HEK293T (cell line): ENCODE measurements at regions not wholly inside any gene's neighbourhood (a gene's known extent, or its start where the extent isn't known, plus 50 kb on each side); places are given as distances from the start of the nearest gene placed in this dataset.

Experiments used
- CTCF ChIA-PET: fragments of 350-600 bp; formaldehyde crosslinking; extraction: SDS; loops from one replicate; lab custom pipeline; 2021; ENCODE audit warnings: antibody characterized with exemption, inconsistent platforms; lab: Yijun Ruan, JAX
- POLR2A ChIA-PET: fragments of 350-600 bp; formaldehyde crosslinking; extraction: SDS; loops from one replicate; lab custom pipeline; 2020; ENCODE audit warnings: antibody characterized with exemption, inconsistent platforms; lab: Yijun Ruan, JAX
- DNase-seq: peaks from one replicate; pipeline ENCODE4 v3.0.0; 2012; ENCODE audit warnings: mixed read lengths; ENCODE audit errors: extremely low spot score
- ARNT ChIP-seq: fragments of 450-650 bp; IDR thresholded peaks from 2 replicates; pipeline ENCODE4 v1.6.1; 2017; ENCODE audit warnings: mild to moderate bottlenecking
- BHLHE40 ChIP-seq: fragments of 450-650 bp; IDR thresholded peaks from 2 replicates; pipeline ENCODE4 v1.6.1; 2016; ENCODE audit warnings: mild to moderate bottlenecking, moderate library complexity, borderline replicate concordance
- CTBP1 ChIP-seq: fragments of 450-650 bp; IDR thresholded peaks from 2 replicates; pipeline ENCODE4 v1.6.1; 2016; ENCODE audit warnings: borderline replicate concordance
- ELF4 ChIP-seq: fragments of 450-650 bp; IDR thresholded peaks from 2 replicates; pipeline ENCODE4 v1.6.1; 2017; ENCODE audit warnings: antibody characterized with exemption
- FOXA1 ChIP-seq: fragments of 450-650 bp; IDR thresholded peaks from 2 replicates; pipeline ENCODE4 v1.6.1; 2016; ENCODE audit warnings: mild to moderate bottlenecking
- FOXK2 ChIP-seq: fragments of 450-650 bp; IDR thresholded peaks from 2 replicates; pipeline ENCODE4 v1.6.1; 2016; ENCODE audit warnings: mild to moderate bottlenecking
- FOXM1 ChIP-seq: fragments of 450-650 bp; IDR thresholded peaks from 2 replicates; pipeline ENCODE4 v1.6.1; 2017; ENCODE audit warnings: mild to moderate bottlenecking, borderline replicate concordance
- HDGF ChIP-seq: fragments of 450-650 bp; IDR thresholded peaks from 2 replicates; pipeline ENCODE4 v1.6.1; 2017; ENCODE audit warnings: antibody characterized with exemption, borderline replicate concordance
- L3MBTL2 ChIP-seq: fragments of 450-650 bp; conservative IDR thresholded peaks from 2 replicates; pipeline ENCODE4 v1.6.1; 2016; ENCODE audit warnings: mild to moderate bottlenecking
- LEF1 ChIP-seq: fragments of 450-650 bp; IDR thresholded peaks from 2 replicates; pipeline ENCODE4 v1.6.1; 2017; ENCODE audit warnings: mild to moderate bottlenecking, borderline replicate concordance
- NFRKB ChIP-seq: fragments of 450-650 bp; IDR thresholded peaks from 2 replicates; pipeline ENCODE4 v1.6.1; 2016; ENCODE audit warnings: mild to moderate bottlenecking, moderate library complexity
- SP1 ChIP-seq: fragments of 450-650 bp; IDR thresholded peaks from 2 replicates; pipeline ENCODE4 v1.6.1; 2017
- SUZ12 ChIP-seq: fragments of 450-650 bp; IDR thresholded peaks from 2 replicates; pipeline ENCODE4 v1.6.1; 2016; ENCODE audit warnings: mild to moderate bottlenecking
- TARDBP ChIP-seq: fragments of 450-650 bp; IDR thresholded peaks from 2 replicates; pipeline ENCODE4 v1.6.1; 2016
- ZNF384 ChIP-seq: fragments of 450-650 bp; IDR thresholded peaks from 2 replicates; pipeline ENCODE4 v1.6.1; 2016
- TF ChIP-seq, protein P1 (sequence below): fragments of 450-650 bp; IDR thresholded peaks from 2 replicates; pipeline ENCODE4 v1.6.1; 2016

DNA sequence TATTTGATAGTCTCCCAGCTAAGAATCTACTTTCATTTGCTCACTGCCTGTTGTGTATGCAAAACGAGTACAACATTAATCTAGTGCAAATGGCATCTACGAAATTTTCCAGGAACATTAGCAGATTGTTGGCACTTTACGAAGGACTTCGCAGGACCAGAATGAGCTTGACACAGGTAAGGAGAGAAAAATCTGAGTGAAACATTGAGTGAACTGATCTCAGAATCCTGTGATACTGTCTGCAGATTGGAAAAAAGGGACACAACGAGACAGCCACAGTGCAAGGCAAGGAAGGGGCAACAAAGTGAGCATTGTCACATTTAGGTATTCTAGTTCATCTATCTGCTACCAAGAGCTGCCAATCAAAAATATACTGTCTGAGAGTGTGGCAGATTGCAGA is 350.5 kb downstream of the ZNF608 start:
- ChIA-PET CTCF (no interaction called here), POLR2A (no interaction called here)
- DNase-seq = no peak
- TF ChIP-seq ARNT = no peak
- TF ChIP-seq HDGF = no peak
- TF ChIP-seq CTBP1 = no peak
- no peak for TF ChIP-seq TARDBP
- TF ChIP-seq, protein P1, sequence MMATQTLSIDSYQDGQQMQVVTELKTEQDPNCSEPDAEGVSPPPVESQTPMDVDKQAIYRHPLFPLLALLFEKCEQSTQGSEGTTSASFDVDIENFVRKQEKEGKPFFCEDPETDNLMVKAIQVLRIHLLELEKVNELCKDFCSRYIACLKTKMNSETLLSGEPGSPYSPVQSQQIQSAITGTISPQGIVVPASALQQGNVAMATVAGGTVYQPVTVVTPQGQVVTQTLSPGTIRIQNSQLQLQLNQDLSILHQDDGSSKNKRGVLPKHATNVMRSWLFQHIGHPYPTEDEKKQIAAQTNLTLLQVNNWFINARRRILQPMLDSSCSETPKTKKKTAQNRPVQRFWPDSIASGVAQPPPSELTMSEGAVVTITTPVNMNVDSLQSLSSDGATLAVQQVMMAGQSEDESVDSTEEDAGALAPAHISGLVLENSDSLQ = no peak; the same call in 1 of the 2 replicates
- no peak for TF ChIP-seq SP1
- no peak for TF ChIP-seq ZNF384
- no peak for TF ChIP-seq NFRKB

DNA sequence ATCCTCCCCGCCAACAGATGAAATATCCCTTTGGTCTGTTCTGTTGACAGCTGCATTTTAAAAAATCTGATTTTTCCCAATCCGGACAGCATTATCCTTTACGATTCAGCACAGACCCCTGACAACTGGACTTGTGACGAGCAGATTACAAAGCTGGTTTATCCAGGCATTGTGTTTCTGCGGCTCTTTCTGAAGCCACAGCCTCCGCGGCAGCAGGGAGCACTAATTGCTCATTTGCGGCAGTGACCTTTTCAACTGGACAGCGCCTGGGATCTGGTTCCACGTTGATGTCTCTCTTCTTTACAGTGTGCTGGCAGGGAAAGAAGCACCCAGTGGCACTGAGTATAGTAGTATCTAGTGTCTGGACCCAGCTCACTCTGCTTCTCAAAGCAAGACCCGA is 351.2 kb downstream of the ZNF608 start:
- DNase-seq = no peak
- CTCF ChIA-PET = no interaction called here
- no peak for TF ChIP-seq SP1
- no peak for TF ChIP-seq ZNF384
- TF ChIP-seq TARDBP = no peak
- TF ChIP-seq SUZ12 = no peak
- no peak for TF ChIP-seq ELF4
- TF ChIP-seq, protein P1 = no peak
- no peak for TF ChIP-seq FOXK2
- no peak for TF ChIP-seq FOXA1
- no peak for TF ChIP-seq LEF1
- TF ChIP-seq FOXM1 = no peak
- no peak for TF ChIP-seq HDGF
- no peak for TF ChIP-seq BHLHE40
- no peak for TF ChIP-seq L3MBTL2
- no peak for TF ChIP-seq CTBP1
- POLR2A ChIA-PET = no interaction called here

- TF ChIP-seq CTBP1 = no peak
- no peak for TF ChIP-seq SUZ12
- no peak for TF ChIP-seq NFRKB
- no peak for TF ChIP-seq L3MBTL2
- TF ChIP-seq FOXK2 = no peak
- no peak for TF ChIP-seq LEF1
- ChIA-PET POLR2A (no interaction called here), CTCF (no interaction called here)
- no peak for DNase-seq
Measured at GRCh38 chr5:124394700-124395245, 351.7 kb downstream of the ZNF608 start.

DNA sequence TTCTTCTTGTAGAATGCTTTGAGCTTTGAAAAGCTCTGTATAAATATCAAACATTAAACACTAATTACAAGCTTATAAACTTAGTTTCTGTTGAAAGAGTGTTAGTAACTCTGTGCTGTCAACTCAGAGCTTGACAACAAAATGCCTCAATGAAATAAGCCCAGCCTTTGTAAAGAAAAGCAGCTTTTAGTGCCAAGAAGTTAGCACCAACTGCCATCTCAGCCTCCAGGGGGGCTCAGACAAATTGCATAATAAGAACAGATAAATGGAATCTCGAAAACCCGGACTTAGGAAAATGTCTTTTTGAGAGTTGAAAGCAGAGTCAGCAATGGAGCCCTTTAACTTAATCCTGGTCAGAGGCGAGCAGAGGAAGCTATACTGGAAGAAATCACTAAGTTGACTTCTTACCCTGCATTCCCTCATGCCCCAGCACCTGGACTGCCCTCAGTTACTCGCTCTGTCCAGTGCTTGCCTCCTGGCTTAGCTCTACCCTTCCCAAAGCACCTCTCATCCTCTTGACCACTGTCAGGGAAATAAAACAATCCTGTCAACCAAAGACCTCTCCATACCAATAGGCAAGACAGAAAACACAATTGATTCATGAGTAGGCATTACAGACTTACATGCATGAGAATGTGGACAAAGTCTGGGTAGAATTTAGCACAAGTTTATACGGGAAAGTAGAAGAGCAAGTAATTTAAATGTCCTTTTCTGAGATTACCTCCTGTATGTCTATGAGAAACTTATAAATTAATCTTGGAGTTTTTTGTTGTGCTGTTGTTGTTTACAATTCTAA is 352.7 kb downstream of the ZNF608 start:
- ChIA-PET POLR2A (no interaction called here), CTCF (interaction anchor here (0.9 kb wide), 1 partner anchor 343 kb away, joined by 3 read pairs; no protein-coding TSS in a partner anchor)
- DNase-seq = no peak
- TF ChIP-seq FOXA1 (no peak), FOXM1 (no peak), FOXK2 (no peak), HDGF (no peak), ARNT (no peak), BHLHE40 (no peak), SUZ12 (no peak), CTBP1 (no peak), TARDBP (no peak), SP1 (no peak), L3MBTL2 (no peak), LEF1 (no peak), ELF4 (no peak), ZNF384 (no peak), NFRKB (no peak)
- TF ChIP-seq, protein P1 = no peak

GRCh38 chr5:124383693-124384092 is 362.7 kb downstream of the ZNF608 start:
- no peak for DNase-seq
- POLR2A ChIA-PET = no interaction called here
- CTCF ChIA-PET = no interaction called here
- TF ChIP-seq, protein P1 = no peak
- no peak for TF ChIP-seq ELF4
- TF ChIP-seq ARNT = no peak
- no peak for TF ChIP-seq TARDBP
- no peak for TF ChIP-seq L3MBTL2
- TF ChIP-seq ZNF384 = no peak
- TF ChIP-seq CTBP1 = no peak
- no peak for TF ChIP-seq LEF1
- no peak for TF ChIP-seq FOXM1
- TF ChIP-seq BHLHE40 = no peak
- no peak for TF ChIP-seq FOXK2
- no peak for TF ChIP-seq SP1
- TF ChIP-seq HDGF = no peak
- no peak for TF ChIP-seq SUZ12
